ENCODE measurements at regions not wholly inside any gene's neighbourhood (a gene's known extent, or its start where the extent isn't known, plus 50 kb on each side); places are given as distances from the start of the nearest gene placed in this dataset.

GRCh38 chr2:144151851-144152250 is 368.1 kb downstream of the ZEB2 start:
- TF ChIP-seq SUZ12 (IDR thresholded peaks at IDR 0.05; ENCODE audit: extremely low read depth, insufficient read depth, insufficient read length) (no peak), ZNF274 (IDR thresholded peaks at IDR 0.05; ENCODE audit: low read depth, low read length) (no peak), YY1 (IDR thresholded peaks at IDR 0.05; ENCODE audit: insufficient read depth, insufficient read length) (no peak)

Measured in NT2/D1 (cell line).